NCI-H2196 (cell line): ENCODE measurements at regions not wholly inside any gene's neighbourhood (a gene's known extent, or its start where the extent isn't known, plus 50 kb on each side); places are given as distances from the start of the nearest gene placed in this dataset.

Source experiments
- DNase-seq: peaks from one replicate; lab custom pipeline; 2025; ENCODE audit not compliant: unreplicated experiment; lab: John Stamatoyannopoulos, UW

DNA sequence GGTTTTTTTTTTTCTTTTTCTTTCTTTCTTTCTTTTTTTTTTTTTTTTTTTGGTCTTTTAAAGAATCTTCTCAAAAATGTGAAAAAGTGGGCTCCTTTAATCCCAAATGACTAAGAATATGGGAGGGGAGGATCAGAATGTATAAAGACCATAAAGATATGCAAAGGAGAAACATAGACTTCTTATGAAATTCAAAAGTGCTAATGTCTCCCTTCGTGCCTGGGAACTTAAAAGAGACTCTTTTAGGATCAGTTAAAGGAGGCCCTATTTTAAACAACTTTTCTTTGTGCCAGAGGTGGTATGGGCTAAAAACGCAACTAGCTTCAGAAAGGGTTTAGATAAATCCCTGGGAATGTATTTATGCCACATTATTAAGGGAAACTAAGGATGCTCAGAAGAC, 54.2 kb upstream of the KAZN start:
- DNase-seq, result no peak

DNA sequence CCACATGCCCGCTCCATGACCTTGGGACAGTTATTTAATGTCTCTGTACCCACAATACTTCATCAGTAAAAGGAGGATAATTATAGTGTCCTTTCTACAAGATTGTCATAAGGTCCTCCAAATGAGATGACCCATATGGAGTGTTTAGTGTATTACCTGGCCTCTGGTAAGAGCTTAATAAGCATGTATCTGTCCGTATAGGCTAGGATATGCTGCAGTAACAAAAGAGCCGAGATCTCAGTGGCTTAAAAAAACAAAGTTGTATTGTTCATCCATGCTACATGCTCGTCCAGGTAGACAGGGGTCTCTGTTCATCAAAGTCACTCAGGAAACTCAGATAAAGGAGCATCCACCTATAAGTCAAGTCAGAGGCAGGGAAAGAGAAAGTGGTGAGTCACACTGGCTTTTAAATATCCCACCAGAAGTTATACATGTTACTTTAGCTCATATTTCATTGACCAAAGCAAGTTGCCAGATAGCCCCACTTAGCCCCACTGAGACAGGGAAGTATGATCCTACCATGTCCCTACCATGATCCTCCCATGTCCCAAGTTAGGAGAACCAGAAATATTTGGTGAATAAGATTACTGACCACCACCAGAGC, 53.0 kb upstream of the KAZN start:
- DNase-seq, result no peak

DNA sequence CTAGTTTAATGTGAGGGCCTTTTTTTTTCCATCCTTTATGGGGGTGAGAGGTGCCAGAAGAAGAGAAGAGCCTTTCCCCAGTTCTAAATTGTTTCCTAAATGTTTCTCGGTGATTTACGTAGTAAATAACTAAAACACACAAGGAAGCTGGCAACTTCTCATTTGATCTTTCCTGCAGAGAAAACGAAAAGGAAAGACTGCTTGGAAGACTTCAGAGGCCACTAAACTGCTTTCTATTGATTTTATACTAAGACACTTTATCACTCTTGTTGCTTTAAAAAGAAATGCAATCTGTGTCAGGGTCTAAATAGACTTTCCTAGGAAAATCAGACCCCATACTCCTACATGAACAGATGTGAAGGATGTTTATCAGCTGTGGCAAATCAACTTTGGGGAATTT, 52.1 kb upstream of the KAZN start:
- no peak for DNase-seq
